ENCODE measurements at regions not wholly inside any gene's neighbourhood (a gene's known extent, or its start where the extent isn't known, plus 50 kb on each side); places are given as distances from the start of the nearest gene placed in this dataset.

GRCh38 chr12:13570005-13570694 lies 373.6 kb downstream of the EMP1 start:
- TF ChIP-seq EZH2 (IDR thresholded peaks at IDR 0.05; ENCODE audit: borderline replicate concordance) (no peak), EZH2phosphoT487 (IDR thresholded peaks at IDR 0.05; ENCODE audit: low read depth, severe bottlenecking, unreplicated experiment) (no peak)
- TF ChIP-seq, protein P1, sequence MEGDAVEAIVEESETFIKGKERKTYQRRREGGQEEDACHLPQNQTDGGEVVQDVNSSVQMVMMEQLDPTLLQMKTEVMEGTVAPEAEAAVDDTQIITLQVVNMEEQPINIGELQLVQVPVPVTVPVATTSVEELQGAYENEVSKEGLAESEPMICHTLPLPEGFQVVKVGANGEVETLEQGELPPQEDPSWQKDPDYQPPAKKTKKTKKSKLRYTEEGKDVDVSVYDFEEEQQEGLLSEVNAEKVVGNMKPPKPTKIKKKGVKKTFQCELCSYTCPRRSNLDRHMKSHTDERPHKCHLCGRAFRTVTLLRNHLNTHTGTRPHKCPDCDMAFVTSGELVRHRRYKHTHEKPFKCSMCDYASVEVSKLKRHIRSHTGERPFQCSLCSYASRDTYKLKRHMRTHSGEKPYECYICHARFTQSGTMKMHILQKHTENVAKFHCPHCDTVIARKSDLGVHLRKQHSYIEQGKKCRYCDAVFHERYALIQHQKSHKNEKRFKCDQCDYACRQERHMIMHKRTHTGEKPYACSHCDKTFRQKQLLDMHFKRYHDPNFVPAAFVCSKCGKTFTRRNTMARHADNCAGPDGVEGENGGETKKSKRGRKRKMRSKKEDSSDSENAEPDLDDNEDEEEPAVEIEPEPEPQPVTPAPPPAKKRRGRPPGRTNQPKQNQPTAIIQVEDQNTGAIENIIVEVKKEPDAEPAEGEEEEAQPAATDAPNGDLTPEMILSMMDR (IDR thresholded peaks at IDR 0.05; ENCODE audit: poor library complexity), result no peak
